ENCODE measurements at regions not wholly inside any gene's neighbourhood (a gene's known extent, or its start where the extent isn't known, plus 50 kb on each side); places are given as distances from the start of the nearest gene placed in this dataset.

GRCh38 chr2:140027966-140028365, 1247.8 kb upstream of the NXPH2 start:
- 97% methylated on average over 1 of the region's 1 CpG for WGBS
- no peak for DNase-seq (ENCODE audit: extremely low spot score)
- H3K27ac ChIP-seq (ENCODE audit: low read depth): no peak overlapping the region
- H3K4me1 ChIP-seq (ENCODE audit: insufficient read depth): no peaks in the 10 kb centered on the region
- H3K36me3 ChIP-seq (ENCODE audit: insufficient read depth): no peaks in the 10 kb centered on the region
- H3K4me3 ChIP-seq (ENCODE audit: low read depth, low read length): no peak overlapping the region

DNA sequence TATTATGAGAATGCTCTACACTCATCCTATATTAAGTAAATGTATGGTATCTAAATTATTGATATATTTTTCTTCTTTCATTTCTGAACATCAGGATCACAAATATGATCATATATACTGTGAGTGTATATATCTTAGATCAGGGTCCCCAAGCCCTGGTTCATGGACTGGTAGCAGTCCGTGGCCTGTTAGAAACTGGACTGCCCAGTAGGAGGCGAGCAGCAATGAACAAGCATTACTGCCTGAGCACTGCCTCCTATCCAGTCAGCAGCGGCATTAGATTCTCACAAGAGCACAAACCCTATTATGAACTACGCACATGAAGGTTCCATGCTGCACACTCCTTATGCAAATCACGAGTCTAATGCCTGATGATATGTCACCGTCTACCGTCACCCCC, 1247.1 kb upstream of the NXPH2 start:
- Histone ChIP-seq H3K4me3 (ENCODE audit: low read depth, low read length) (no peak overlapping the region), H3K27ac (ENCODE audit: low read depth) (no peak overlapping the region), H3K36me3 (ENCODE audit: insufficient read depth) (no peaks in the 10 kb centered on the region), H3K4me1 (ENCODE audit: insufficient read depth) (no peaks in the 10 kb centered on the region)
- no peak for DNase-seq (ENCODE audit: extremely low spot score)
- 95% methylated on average over 7 of the region's 7 CpGs for WGBS

GRCh38 chr2:140023291-140023690, 1243.1 kb upstream of the NXPH2 start:
- Histone ChIP-seq H3K4me3 (ENCODE audit: low read depth, low read length) (no peak overlapping the region), H3K4me1 (ENCODE audit: insufficient read depth) (no peaks in the 10 kb centered on the region), H3K27ac (ENCODE audit: low read depth) (no peak overlapping the region), H3K36me3 (ENCODE audit: insufficient read depth) (no peaks in the 10 kb centered on the region)
- WGBS: 40% methylated on average over 2 of the region's 2 CpGs
- no peak for DNase-seq (ENCODE audit: extremely low spot score)

DNA sequence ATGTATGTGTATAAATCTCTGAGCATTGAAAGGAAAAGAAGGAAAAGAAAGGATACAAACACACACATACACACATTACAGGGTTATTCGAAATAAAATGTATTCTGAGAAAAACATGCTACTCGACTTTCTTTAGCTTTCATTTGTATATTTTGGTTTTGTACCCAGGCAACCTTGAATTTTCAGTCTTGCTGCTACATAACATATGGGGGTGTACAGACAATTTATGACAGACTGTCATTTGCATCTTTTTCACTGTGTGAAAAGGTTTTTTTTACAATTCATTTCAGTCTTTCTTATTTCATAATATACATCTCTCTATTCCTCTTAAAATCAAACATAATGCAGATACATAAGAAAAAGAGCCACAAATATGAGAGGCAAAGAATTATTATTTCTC, 1238.4 kb upstream of the NXPH2 start:
- no peak for DNase-seq (ENCODE audit: extremely low spot score)
- Histone ChIP-seq H3K4me3 (ENCODE audit: low read depth, low read length) (no peak overlapping the region), H3K4me1 (ENCODE audit: insufficient read depth) (no peaks in the 10 kb centered on the region), H3K36me3 (ENCODE audit: insufficient read depth) (no peaks in the 10 kb centered on the region), H3K27ac (ENCODE audit: low read depth) (no peak overlapping the region)
- 65% methylated on average over 2 of the region's 2 CpGs for WGBS

DNA sequence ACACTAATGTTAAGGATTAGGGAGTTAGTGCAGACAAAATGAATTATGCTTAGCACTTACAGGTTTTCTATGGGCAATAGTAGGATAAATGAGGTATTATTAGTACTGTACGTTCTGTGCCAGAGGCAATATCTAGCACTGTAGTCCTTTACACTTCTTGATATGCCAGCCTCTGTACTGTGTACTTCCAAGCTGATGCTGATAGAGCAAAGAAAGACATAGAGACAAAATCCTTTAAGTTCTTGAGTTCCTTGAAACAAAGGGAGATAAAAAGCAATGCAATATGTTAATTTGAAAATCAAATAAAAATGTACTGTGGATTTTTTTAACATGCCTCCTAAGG, 1234.0 kb upstream of the NXPH2 start:
- no peak overlapping the region for H3K4me3 ChIP-seq (ENCODE audit: low read depth, low read length)
- H3K36me3 ChIP-seq (ENCODE audit: insufficient read depth): no peaks in the 10 kb centered on the region
- H3K4me1 ChIP-seq (ENCODE audit: insufficient read depth): no peaks in the 10 kb centered on the region
- 64% methylated on average over 1 of the region's 1 CpG for WGBS
- DNase-seq (ENCODE audit: extremely low spot score): no peak
- H3K27ac ChIP-seq (ENCODE audit: low read depth): no peak overlapping the region

DNA sequence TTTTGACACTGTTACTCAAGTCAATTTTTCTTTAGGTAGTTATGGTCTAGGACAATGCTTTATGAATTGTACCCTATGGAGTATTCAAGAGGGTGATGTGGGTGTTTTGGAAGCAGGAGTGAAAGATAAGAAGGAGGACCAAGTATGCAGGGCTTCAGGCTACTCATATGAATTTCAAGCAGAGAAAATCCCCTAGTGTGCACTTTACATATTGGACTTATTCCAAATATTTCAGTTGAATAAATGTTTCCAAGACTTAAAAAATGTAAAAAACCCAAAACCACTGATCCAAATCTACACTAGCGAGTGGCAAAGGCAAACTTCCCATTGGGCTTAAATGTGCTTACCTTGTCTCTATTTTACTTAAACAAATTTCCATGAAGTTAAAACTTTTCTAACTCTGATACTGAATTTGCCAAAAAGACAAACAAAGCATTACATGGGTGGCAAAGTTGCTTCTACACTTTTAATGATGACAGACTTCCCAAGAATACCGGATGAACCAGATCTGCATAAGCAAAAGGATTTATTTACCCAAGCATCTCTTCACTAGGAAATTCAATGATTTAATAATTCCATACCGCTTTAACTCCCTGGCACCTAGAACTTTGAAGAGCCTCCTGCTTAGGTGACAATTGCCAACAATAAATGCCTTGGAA, 1233.5 kb upstream of the NXPH2 start:
- no peaks in the 10 kb centered on the region for H3K36me3 ChIP-seq (ENCODE audit: insufficient read depth)
- no peak overlapping the region for H3K27ac ChIP-seq (ENCODE audit: low read depth)
- H3K4me1 ChIP-seq (ENCODE audit: insufficient read depth): no peaks in the 10 kb centered on the region
- no peak for DNase-seq (ENCODE audit: extremely low spot score)
- WGBS: 61% methylated on average over 3 of the region's 3 CpGs
- no peak overlapping the region for H3K4me3 ChIP-seq (ENCODE audit: low read depth, low read length)

DNA sequence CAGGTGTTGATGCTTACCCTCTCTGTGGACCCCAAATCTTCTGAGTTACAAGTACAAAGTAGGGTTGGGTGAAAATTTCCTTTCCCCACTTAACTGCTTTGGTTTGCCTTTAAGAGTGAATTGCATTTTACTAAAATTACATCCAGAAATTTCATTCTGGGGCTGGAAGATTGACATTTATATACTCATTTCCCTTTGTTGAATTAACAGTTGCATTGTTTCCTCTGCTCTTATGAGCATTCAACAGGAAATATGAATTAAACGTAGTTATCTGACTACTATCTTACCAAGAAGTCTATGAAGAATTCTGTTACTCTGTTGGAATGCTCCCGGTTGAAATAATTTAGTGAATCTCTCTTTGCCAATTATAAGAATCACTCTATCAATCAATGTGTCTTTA, 1231.1 kb upstream of the NXPH2 start:
- no peaks in the 10 kb centered on the region for H3K4me1 ChIP-seq (ENCODE audit: insufficient read depth)
- H3K4me3 ChIP-seq (ENCODE audit: low read depth, low read length): no peak overlapping the region
- H3K27ac ChIP-seq (ENCODE audit: low read depth): no peak overlapping the region
- 70% methylated on average over 2 of the region's 2 CpGs for WGBS
- no peak for DNase-seq (ENCODE audit: extremely low spot score)
- H3K36me3 ChIP-seq (ENCODE audit: insufficient read depth): no peaks in the 10 kb centered on the region

DNA sequence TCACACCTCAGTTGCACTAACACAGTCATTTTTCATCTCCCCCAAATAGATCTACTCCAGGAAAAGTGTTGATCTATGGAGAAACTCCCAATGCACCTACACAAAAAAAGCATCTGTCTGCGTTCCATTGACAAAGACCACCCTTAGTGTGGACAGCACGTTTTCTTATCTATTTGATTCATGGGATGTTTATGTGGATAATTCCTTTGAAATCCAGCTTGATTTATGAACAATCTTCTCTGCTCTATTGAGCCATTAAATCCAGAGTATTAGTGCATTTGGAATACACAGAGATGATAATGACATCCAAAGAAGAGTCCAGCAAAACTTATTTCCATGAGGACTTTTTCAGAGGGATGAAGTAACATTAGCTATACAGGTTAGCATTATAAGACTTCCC, 1221.9 kb upstream of the NXPH2 start:
- Histone ChIP-seq H3K36me3 (ENCODE audit: insufficient read depth) (no peaks in the 10 kb centered on the region), H3K4me3 (ENCODE audit: low read depth, low read length) (no peak overlapping the region), H3K27ac (ENCODE audit: low read depth) (no peak overlapping the region), H3K4me1 (ENCODE audit: insufficient read depth) (no peaks in the 10 kb centered on the region)
- no peak for DNase-seq (ENCODE audit: extremely low spot score)
- 18% methylated on average over 2 of the region's 2 CpGs for WGBS

DNA sequence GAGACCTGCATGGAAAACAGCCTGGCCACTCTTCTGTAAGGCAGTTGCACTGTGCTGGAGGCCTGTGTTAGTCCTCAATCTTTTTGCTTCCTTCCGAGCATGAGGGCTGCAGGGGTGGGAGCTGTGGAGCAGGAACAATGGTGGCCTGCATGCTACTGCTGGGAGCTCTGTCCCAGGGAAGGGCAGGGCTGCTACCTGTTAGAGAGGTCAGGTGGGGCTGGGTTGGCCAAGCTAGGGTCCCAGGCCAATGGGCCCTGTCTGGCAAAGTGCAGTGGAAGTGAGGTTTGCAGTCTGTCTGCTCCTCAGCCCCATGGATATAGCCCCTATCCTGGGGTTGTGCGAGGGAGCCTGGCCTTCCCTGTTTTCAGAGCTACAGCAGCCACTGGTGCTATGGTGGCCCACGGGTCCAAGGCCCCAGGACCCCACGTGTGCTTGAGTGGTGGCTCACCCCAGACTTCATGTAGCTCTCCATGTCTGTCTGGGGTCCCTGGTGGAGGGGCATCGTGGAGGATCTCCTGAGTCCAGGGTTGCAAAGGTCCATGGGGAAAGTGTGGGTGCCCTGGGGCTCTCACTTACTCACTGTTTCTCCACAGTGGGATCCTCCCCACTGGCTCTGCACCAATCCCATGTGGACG, 1212.6 kb upstream of the NXPH2 start:
- Histone ChIP-seq H3K36me3 (ENCODE audit: insufficient read depth) (no peaks in the 10 kb centered on the region), H3K4me1 (ENCODE audit: insufficient read depth) (no peaks in the 10 kb centered on the region), H3K27ac (ENCODE audit: low read depth) (no peak overlapping the region), H3K4me3 (ENCODE audit: low read depth, low read length) (no peak overlapping the region)
- WGBS: 94% methylated on average over 6 of the region's 6 CpGs
- DNase-seq (ENCODE audit: extremely low spot score): no peak

GRCh38 chr2:139992078-139992477, 1211.9 kb upstream of the NXPH2 start:
- DNase-seq (ENCODE audit: extremely low spot score): no peak
- Histone ChIP-seq H3K36me3 (ENCODE audit: insufficient read depth) (no peaks in the 10 kb centered on the region), H3K4me3 (ENCODE audit: low read depth, low read length) (no peak overlapping the region), H3K27ac (ENCODE audit: low read depth) (no peak overlapping the region), H3K4me1 (ENCODE audit: insufficient read depth) (no peaks in the 10 kb centered on the region)
- 95% methylated on average over 6 of the region's 6 CpGs for WGBS

DNA sequence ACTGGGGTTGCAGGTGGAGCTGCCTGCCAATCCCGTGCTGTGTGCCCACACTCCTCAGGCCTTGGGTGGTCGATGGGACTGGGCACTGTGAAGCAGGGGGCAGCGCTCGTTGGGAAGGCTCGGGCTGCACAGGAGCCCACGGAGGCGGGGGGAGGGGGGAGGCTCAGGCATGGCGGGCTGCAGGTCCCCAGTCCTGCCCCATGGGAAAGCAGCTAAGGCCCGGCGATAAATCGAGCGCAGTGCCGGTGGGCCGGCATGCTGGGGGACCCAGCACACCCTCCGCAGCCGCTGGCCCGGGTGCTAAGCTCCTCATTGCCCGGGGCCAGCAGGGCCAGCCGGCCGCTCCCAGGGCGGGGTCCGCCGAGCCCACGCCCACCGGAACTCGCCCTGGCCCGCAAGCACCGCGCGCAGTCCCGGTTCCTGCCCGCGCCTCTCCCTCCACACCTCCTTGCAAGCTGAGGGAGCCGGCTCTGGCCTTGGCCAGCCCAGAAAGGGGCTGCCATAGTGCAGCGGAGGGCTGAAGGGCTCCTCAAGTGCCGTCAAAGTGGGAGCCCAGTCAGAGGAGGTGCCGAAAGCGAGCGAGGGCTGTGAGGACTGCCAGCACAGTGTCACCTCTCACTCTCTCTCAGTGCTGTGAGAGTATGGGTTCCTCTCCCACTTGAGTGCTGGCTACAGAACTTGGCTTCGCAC, 1210.6 kb upstream of the NXPH2 start:
- DNase-seq (ENCODE audit: extremely low spot score): no peak
- Histone ChIP-seq H3K36me3 (ENCODE audit: insufficient read depth) (no peaks in the 10 kb centered on the region), H3K27ac (ENCODE audit: low read depth) (no peak overlapping the region), H3K4me1 (ENCODE audit: insufficient read depth) (no peaks in the 10 kb centered on the region), H3K4me3 (ENCODE audit: low read depth, low read length) (no peak overlapping the region)
- WGBS: 95% methylated on average over 40 of the region's 40 CpGs

- 68% methylated on average over 3 of the region's 3 CpGs for WGBS
These were observed 1189.1 kb upstream of the NXPH2 start for GRCh38 chr2:139969323-139969722.

DNA sequence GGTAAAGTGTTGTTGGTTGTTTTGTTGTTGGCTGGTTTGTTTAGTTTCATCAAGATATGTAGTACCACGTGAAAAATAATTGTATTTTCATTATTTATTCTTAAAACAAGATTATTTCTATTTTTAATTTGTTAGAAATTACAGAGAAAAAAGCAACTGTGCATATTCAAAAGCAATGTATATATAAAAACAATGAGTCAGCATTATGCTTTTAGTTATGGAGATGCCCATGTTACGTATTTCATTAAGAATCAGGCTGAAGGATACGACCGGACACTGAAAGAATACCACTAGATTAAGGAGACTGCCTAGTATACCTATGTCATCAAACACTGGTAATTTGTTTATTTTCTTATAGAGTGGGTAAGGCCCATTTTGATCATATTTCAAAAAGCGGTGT, 1188.4 kb upstream of the NXPH2 start:
- Histone ChIP-seq H3K4me3 (ENCODE audit: low read depth, low read length) (no peak overlapping the region), H3K27ac (ENCODE audit: low read depth) (no peak overlapping the region), H3K36me3 (ENCODE audit: insufficient read depth) (no peaks in the 10 kb centered on the region), H3K4me1 (ENCODE audit: insufficient read depth) (no peaks in the 10 kb centered on the region)
- 86% methylated on average over 5 of the region's 5 CpGs for WGBS
- no peak for DNase-seq (ENCODE audit: extremely low spot score)

More at GRCh38 chr2:139969323-139969722, 1189.1 kb upstream of the NXPH2 start:
- no peaks in the 10 kb centered on the region for H3K4me1 ChIP-seq (ENCODE audit: insufficient read depth)
- no peaks in the 10 kb centered on the region for H3K36me3 ChIP-seq (ENCODE audit: insufficient read depth)
- no peak overlapping the region for H3K27ac ChIP-seq (ENCODE audit: low read depth)
- H3K4me3 ChIP-seq (ENCODE audit: low read depth, low read length): no peak overlapping the region
- no peak for DNase-seq (ENCODE audit: extremely low spot score)

DNA sequence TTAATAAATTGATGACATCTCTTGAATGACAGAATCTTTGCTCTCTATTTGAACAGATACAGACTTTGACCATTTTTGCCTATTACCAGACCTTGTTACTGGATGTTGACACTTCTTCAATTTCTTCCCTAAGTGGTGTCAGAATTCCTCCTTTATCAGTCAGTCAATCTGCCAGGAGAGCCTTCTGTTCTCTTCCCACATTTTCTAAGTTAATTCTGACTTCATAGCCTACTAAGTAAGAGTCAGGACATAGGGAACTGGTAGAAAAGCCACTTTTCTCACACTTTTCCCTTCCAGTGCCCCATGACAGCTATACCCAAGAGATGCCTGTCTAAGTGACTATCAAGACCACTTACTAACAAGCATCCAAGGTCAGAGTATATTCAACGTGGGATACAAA, 1187.5 kb upstream of the NXPH2 start:
- DNase-seq (ENCODE audit: extremely low spot score): no peak
- Histone ChIP-seq H3K36me3 (ENCODE audit: insufficient read depth) (no peaks in the 10 kb centered on the region), H3K4me1 (ENCODE audit: insufficient read depth) (no peaks in the 10 kb centered on the region), H3K4me3 (ENCODE audit: low read depth, low read length) (no peak overlapping the region), H3K27ac (ENCODE audit: low read depth) (no peak overlapping the region)
- WGBS: 77% methylated on average over 1 of the region's 1 CpG
